SK-N-SH treated with all-trans-retinoic acid at 6 μM for 48 hours (cell line): ENCODE measurements at regions not wholly inside any gene's neighbourhood (a gene's known extent, or its start where the extent isn't known, plus 50 kb on each side); places are given as distances from the start of the nearest gene placed in this dataset.

Experiments
- PATZ1 ChIP-seq: fragments of 250-450 bp; sonication (Bioruptor Pico); IDR thresholded peaks from 2 replicates; pipeline ENCODE4 v1.8.0; 2020; ENCODE audit warnings: mild to moderate bottlenecking, moderate library complexity, borderline replicate concordance
- SNAI2 ChIP-seq: fragments of 250-450 bp; sonication (Bioruptor Pico); IDR thresholded peaks from 2 replicates; pipeline ENCODE4 v1.5.0; 2020; ENCODE audit warnings: mild to moderate bottlenecking, moderate library complexity
- ZFP30 ChIP-seq: fragments of 450-650 bp; formaldehyde crosslinking; IDR thresholded peaks from 2 replicates; pipeline ENCODE4 v1.5.0; 2022; ENCODE audit warnings: mild to moderate bottlenecking, moderate library complexity
- ZNF565 ChIP-seq: fragments of 450-650 bp; formaldehyde crosslinking; conservative IDR thresholded peaks from 2 replicates; pipeline ENCODE4 v1.5.0; 2020; ENCODE audit warnings: low read depth, mild to moderate bottlenecking, moderate library complexity

DNA sequence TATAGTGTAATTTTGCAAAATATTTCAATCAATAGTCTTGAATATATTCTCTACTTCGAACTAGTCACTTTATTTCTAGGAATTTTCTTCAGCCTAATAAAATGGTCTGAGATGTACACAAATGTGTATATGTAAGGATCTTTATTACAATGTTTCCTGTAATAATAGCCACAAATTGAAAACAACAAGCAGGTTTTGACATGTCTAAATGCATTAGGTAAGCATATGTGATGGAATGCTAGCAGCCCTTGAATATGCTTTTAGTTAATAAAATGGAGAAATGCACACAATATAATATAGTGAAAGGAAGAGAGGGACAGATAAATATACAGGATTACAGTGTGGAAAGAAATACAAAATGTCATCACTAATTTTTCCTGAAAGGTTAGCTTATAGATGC is 196.5 kb upstream of the IRX5 start:
- no peak for TF ChIP-seq ZFP30
- no peak for TF ChIP-seq ZNF565 (CRISPR knock-in tag)
- TF ChIP-seq SNAI2 (CRISPR knock-in tag): no peak
- no peak for TF ChIP-seq PATZ1
